HL-60 (cell line): ENCODE measurements at regions not wholly inside any gene's neighbourhood (a gene's known extent, or its start where the extent isn't known, plus 50 kb on each side); places are given as distances from the start of the nearest gene placed in this dataset.

Experiments used
- CTCF ChIP-seq: IDR thresholded peaks from one replicate; pipeline ENCODE4 v1.5.1; 2011; ENCODE audit warnings: low read length, control low read depth, inconsistent platforms; ENCODE audit not compliant: insufficient read depth
- POLR2AphosphoS5 ChIP-seq: IDR thresholded peaks from 2 replicates; pipeline ENCODE4 v1.6.1; 2012; ENCODE audit warnings: low read depth
- REST ChIP-seq: IDR thresholded peaks from 2 replicates; pipeline ENCODE4 v1.6.1; 2012; ENCODE audit warnings: low read depth; ENCODE audit not compliant: insufficient replicate concordance

- TF ChIP-seq CTCF (no peak), POLR2AphosphoS5 (no peak), REST (no peak)
Measured at GRCh38 chr1:181349512-181349911, 133.8 kb upstream of the CACNA1E start.
